GM19025 (cell line): ENCODE measurements at regions not wholly inside any gene's neighbourhood (a gene's known extent, or its start where the extent isn't known, plus 50 kb on each side); places are given as distances from the start of the nearest gene placed in this dataset.

Experiments
- ATAC-seq: cut with Tn5 transposase; IDR thresholded peaks from one replicate; pipeline ENCODE4 v1.9.1; 2021; ENCODE audit warnings: mild to moderate bottlenecking, low read depth, moderate library complexity; ENCODE audit not compliant: unreplicated experiment

- ATAC-seq, result no peak
Measured at GRCh38 chr6:41428336-41428995, 93.1 kb downstream of the NCR2 start.

GRCh38 chr6:41428996-41429421 lies 93.6 kb downstream of the NCR2 start:
- ATAC-seq, result no peak

- ATAC-seq, result no peak
Measured at GRCh38 chr6:41429506-41430504, 94.4 kb downstream of the NCR2 start.

GRCh38 chr6:41430875-41431274 lies 95.5 kb downstream of the NCR2 start:
- no peak for ATAC-seq

- no peak for ATAC-seq
Measured at GRCh38 chr6:41432280-41432679, 96.9 kb downstream of the NCR2 start.

- no peak for ATAC-seq
Measured at GRCh38 chr6:41434803-41435481, 99.5 kb downstream of the NCR2 start.

GRCh38 chr6:41437604-41438003 lies 102.2 kb downstream of the NCR2 start:
- no peak for ATAC-seq

- ATAC-seq, result no peak
Measured at GRCh38 chr6:41438746-41439145, 103.3 kb downstream of the NCR2 start.

GRCh38 chr6:41439524-41440418 lies 104.4 kb downstream of the NCR2 start:
- peak; percentile 70 for ATAC-seq

- no peak for ATAC-seq
Measured at GRCh38 chr6:41440958-41441357, 105.2 kb upstream of the FOXP4 start.

- ATAC-seq, result no peak
Measured at GRCh38 chr6:41441598-41442351, 104.4 kb upstream of the FOXP4 start.

GRCh38 chr6:41442352-41442672 lies 103.9 kb upstream of the FOXP4 start:
- no peak for ATAC-seq

- no peak for ATAC-seq
Measured at GRCh38 chr6:41442800-41443501, 103.2 kb upstream of the FOXP4 start.

GRCh38 chr6:41443616-41444525 lies 102.3 kb upstream of the FOXP4 start:
- ATAC-seq, result no peak

- ATAC-seq, result no peak
Measured at GRCh38 chr6:41445261-41445660, 100.9 kb upstream of the FOXP4 start.

GRCh38 chr6:41446132-41446531 lies 100.0 kb upstream of the FOXP4 start:
- no peak for ATAC-seq

- no peak for ATAC-seq
Measured at GRCh38 chr6:41446907-41447545, 99.2 kb upstream of the FOXP4 start.
